OCI-LY1 (cell line): ENCODE measurements at regions not wholly inside any gene's neighbourhood (a gene's known extent, or its start where the extent isn't known, plus 50 kb on each side); places are given as distances from the start of the nearest gene placed in this dataset.

Experiments used
- EZH2 ChIP-seq: fragments of 200-600 bp; sonication (generic), shearing (Covaris generic); IDR thresholded peaks from 2 replicates; pipeline ENCODE4 v1.8.0; 2017; ENCODE audit warnings: borderline replicate concordance, mixed run types, mild to moderate bottlenecking, antibody characterized with exemption, low read length, moderate library complexity, mixed read lengths
- TF ChIP-seq, protein P1 (sequence below): fragments of 200-600 bp; sonication (generic), shearing (Covaris generic); IDR thresholded peaks from 2 replicates; pipeline ENCODE4 v1.5.1; 2017; ENCODE audit warnings: mild to moderate bottlenecking, antibody characterized with exemption, low read length, moderate library complexity, mixed read lengths

DNA sequence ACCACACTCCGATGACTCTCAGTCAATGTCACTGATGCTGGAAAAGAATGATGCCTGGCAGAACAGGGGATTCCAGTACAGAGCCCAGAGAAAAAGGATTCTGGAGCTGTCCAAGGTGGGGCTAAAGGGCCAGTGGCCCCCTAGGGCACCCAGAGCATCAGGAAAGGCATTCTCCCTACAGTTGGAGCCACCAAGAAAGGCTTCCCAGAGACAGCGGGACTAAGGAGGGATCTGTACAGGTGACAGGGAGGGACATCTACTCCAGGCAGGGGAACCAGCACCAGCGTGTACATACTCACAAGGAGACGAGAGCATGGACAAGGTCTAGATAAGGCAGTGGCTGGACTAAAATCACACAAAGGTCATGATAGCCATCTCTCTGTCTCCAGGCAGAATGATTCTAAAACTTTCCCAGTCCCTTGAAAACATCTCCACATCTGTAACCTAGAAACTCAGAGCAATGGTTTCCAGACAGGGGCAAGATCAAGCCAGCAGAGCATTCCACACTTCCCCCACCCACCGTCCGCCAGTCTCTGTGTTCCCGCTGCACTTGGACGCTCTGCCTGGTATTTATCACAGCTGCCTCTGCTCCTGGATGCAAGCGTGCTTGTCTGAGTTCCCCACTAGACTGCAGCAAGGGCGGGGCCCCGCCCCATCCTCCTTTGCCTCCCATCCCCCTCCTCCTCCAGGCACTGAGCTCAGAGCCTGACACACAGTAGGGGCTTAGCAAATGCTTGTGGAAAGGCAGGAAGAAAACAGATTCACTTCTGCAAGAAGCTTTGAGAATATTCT is 111.6 kb upstream of the ZC3H12A start:
- TF ChIP-seq, protein P1, sequence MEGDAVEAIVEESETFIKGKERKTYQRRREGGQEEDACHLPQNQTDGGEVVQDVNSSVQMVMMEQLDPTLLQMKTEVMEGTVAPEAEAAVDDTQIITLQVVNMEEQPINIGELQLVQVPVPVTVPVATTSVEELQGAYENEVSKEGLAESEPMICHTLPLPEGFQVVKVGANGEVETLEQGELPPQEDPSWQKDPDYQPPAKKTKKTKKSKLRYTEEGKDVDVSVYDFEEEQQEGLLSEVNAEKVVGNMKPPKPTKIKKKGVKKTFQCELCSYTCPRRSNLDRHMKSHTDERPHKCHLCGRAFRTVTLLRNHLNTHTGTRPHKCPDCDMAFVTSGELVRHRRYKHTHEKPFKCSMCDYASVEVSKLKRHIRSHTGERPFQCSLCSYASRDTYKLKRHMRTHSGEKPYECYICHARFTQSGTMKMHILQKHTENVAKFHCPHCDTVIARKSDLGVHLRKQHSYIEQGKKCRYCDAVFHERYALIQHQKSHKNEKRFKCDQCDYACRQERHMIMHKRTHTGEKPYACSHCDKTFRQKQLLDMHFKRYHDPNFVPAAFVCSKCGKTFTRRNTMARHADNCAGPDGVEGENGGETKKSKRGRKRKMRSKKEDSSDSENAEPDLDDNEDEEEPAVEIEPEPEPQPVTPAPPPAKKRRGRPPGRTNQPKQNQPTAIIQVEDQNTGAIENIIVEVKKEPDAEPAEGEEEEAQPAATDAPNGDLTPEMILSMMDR, result no peak
- no peak for TF ChIP-seq EZH2
